H1 (cell line): ENCODE measurements at regions not wholly inside any gene's neighbourhood (a gene's known extent, or its start where the extent isn't known, plus 50 kb on each side); places are given as distances from the start of the nearest gene placed in this dataset.

Source experiments
- CTCF ChIA-PET: fragments of 300-600 bp; sonication (Branson Sonifier 250); formaldehyde crosslinking; loops from one replicate; lab custom pipeline; 2021; ENCODE audit not compliant: partially characterized antibody; lab: Charles Lee
- POLR2A ChIA-PET: fragments of 300-600 bp; sonication (Branson Sonifier 250); formaldehyde crosslinking; loops from one replicate; lab custom pipeline; 2021; ENCODE audit warnings: inconsistent platforms; ENCODE audit not compliant: partially characterized antibody; lab: Charles Lee
- DNase-seq, 2 experiments: peaks; one replicate each; pipeline versions ENCODE4 v3.0.0 to v3.0.0-alpha.2; 2010 to 2022; ENCODE audit warnings: low spot score in 2 of 2, low read depth in 1 of 2, mixed read lengths in 1 of 2
- FAIRE-seq: peaks from 2 replicates; lab custom pipeline; 2011; peaks lifted over from hg19 to GRCh38; lab: Jason Lieb, UNC
- H2AFZ ChIP-seq: 2 replicates; pipeline ENCODE4 v1.8.1; 2012; ENCODE audit warnings: low read length, inconsistent platforms
- H2AK5ac ChIP-seq: 2 replicates; pipeline ENCODE4 v1.6.1; 2013; ENCODE audit warnings: low read depth, low read length
- H2BK120ac ChIP-seq: replicated peaks from 2 replicates; pipeline ENCODE3; 2013; ENCODE audit warnings: low read depth, low read length, inconsistent platforms
- H2BK12ac ChIP-seq: 2 replicates; pipeline ENCODE4 v1.6.1; 2013; ENCODE audit warnings: low read depth, low read length
- H2BK15ac ChIP-seq: 2 replicates; pipeline ENCODE4 v1.6.1; 2013; ENCODE audit warnings: low read length
- H2BK20ac ChIP-seq: 2 replicates; pipeline ENCODE4 v1.6.1; 2013; ENCODE audit warnings: low read length
- H2BK5ac ChIP-seq: 2 replicates; pipeline ENCODE4 v1.6.1; 2013; ENCODE audit warnings: low read depth, low read length
- H3K14ac ChIP-seq: 2 replicates; pipeline ENCODE4 v1.6.1; 2013; ENCODE audit warnings: inconsistent platforms; ENCODE audit not compliant: insufficient read length
- H3K18ac ChIP-seq: 2 replicates; pipeline ENCODE4 v1.6.1; 2013; ENCODE audit warnings: low read length; ENCODE audit errors: extremely low read depth
- H3K23ac ChIP-seq: 2 replicates; pipeline ENCODE4 v1.6.1; 2013; ENCODE audit warnings: inconsistent platforms; ENCODE audit not compliant: insufficient read length
- H3K23me2 ChIP-seq: 2 replicates; pipeline ENCODE4 v1.6.1; 2013; ENCODE audit warnings: low read depth, low read length
- H3K27ac ChIP-seq: 2 replicates; pipeline ENCODE4 v1.6.1; 2011; ENCODE audit warnings: low read depth, low read length, inconsistent platforms
- H3K27me3 ChIP-seq, 4 experiments: replicated peaks in 1 of 4; 1 replicate in 1 of 4; 2 replicates in 3 of 4; pipeline versions ENCODE4 v1.6.1 to v1.8.1; 2011 to 2013; ENCODE audit warnings: low read length in 3 of 4, mild to moderate bottlenecking in 3 of 4, inconsistent platforms in 2 of 4, mixed read lengths in 2 of 4, moderate library complexity in 1 of 4; ENCODE audit not compliant: control insufficient read depth in 3 of 4, insufficient read depth in 3 of 4; ENCODE audit errors: extremely low read depth in 1 of 4
- H3K36me3 ChIP-seq, 4 experiments: 2 replicates each; pipeline versions ENCODE4 v1.6.1 to v1.8.1; 2011 to 2013; ENCODE audit warnings: mild to moderate bottlenecking in 4 of 4, low read length in 3 of 4, moderate library complexity in 2 of 4, control low read depth in 1 of 4, inconsistent platforms in 1 of 4; ENCODE audit not compliant: insufficient read depth in 4 of 4, control insufficient read depth in 2 of 4
- H3K4ac ChIP-seq: replicated peaks from 2 replicates; pipeline ENCODE3; 2013; ENCODE audit warnings: low read length, low read depth, mixed read lengths, inconsistent platforms; ENCODE audit not compliant: insufficient read length
- H3K4me1 ChIP-seq, 4 experiments: replicated peaks in 1 of 4; 1 replicate in 1 of 4; 2 replicates in 3 of 4; pipeline versions ENCODE4 v1.6.1 to v1.8.1; 2011 to 2013; ENCODE audit warnings: low read length in 3 of 4, inconsistent platforms in 2 of 4, mixed read lengths in 1 of 4; ENCODE audit not compliant: insufficient read depth in 4 of 4, control insufficient read depth in 3 of 4
- H3K4me2 ChIP-seq, 2 experiments: 2 replicates each; pipeline versions ENCODE4 v1.6.1 to v1.8.1; 2011 to 2013; ENCODE audit warnings: low read depth in 2 of 2, low read length in 2 of 2, control low read depth in 1 of 2, inconsistent platforms in 1 of 2, mild to moderate bottlenecking in 1 of 2; ENCODE audit not compliant: insufficient read depth in 1 of 2
- H3K4me3 ChIP-seq, 4 experiments: fragments of 200-600, 300-600 bp in 1 of 4; sonication (generic), shearing (Covaris generic), sonication (Bioruptor Twin) in 1 of 4; 2 replicates each; pipeline versions ENCODE4 v1.5.1 to v1.8.1; 2011 to 2016; ENCODE audit warnings: low read length in 4 of 4, low read depth in 3 of 4, control low read depth in 2 of 4, inconsistent platforms in 2 of 4, mild to moderate bottlenecking in 2 of 4, mixed read lengths in 1 of 4, moderate library complexity in 1 of 4; ENCODE audit not compliant: insufficient read depth in 2 of 4; ENCODE audit errors: extremely low read depth in 1 of 4
- H3K56ac ChIP-seq: replicated peaks from 2 replicates; pipeline ENCODE3; 2013; ENCODE audit warnings: low read depth, mild to moderate bottlenecking, mixed read lengths, low read length, inconsistent platforms; ENCODE audit not compliant: insufficient read length
- H3K79me1 ChIP-seq: 2 replicates; pipeline ENCODE4 v1.6.1; 2013; ENCODE audit warnings: low read depth, low read length, control low read depth
- H3K79me2 ChIP-seq, 2 experiments: 2 replicates each; pipeline versions ENCODE4 v1.6.1 to v1.8.1; 2012 to 2013; ENCODE audit warnings: low read length in 2 of 2, mild to moderate bottlenecking in 2 of 2, inconsistent platforms in 1 of 2; ENCODE audit not compliant: insufficient read depth in 2 of 2, control insufficient read depth in 1 of 2
- H3K9ac ChIP-seq, 4 experiments: replicated peaks in 1 of 4; 1 replicate in 1 of 4; 2 replicates in 3 of 4; pipeline versions ENCODE4 v1.6.1 to v1.8.1; 2011 to 2013; ENCODE audit warnings: low read depth in 3 of 4, low read length in 3 of 4, control low read depth in 2 of 4, mild to moderate bottlenecking in 2 of 4, moderate library complexity in 2 of 4, inconsistent platforms in 1 of 4; ENCODE audit errors: extremely low read depth in 1 of 4
- H3K9me3 ChIP-seq, 2 experiments: 2 replicates each; pipeline versions ENCODE4 v1.6.1 to v1.8.1; 2012 to 2013; ENCODE audit warnings: mild to moderate bottlenecking in 2 of 2, moderate library complexity in 2 of 2, control low read depth in 1 of 2, inconsistent platforms in 1 of 2, low read depth in 1 of 2, low read length in 1 of 2, mixed read lengths in 1 of 2; ENCODE audit not compliant: insufficient read depth in 2 of 2
- H4K20me1 ChIP-seq, 2 experiments: replicated peaks in 1 of 2; 2 replicates each; pipeline versions ENCODE3 to v1.8.1; 2011 to 2013; ENCODE audit warnings: inconsistent platforms in 2 of 2, low read length in 2 of 2, mild to moderate bottlenecking in 1 of 2; ENCODE audit not compliant: insufficient read depth in 2 of 2, control insufficient read depth in 1 of 2
- H4K5ac ChIP-seq: 2 replicates; pipeline ENCODE4 v1.6.1; 2013; ENCODE audit warnings: low read length, low read depth, mixed read lengths, inconsistent platforms; ENCODE audit not compliant: insufficient read length
- H4K8ac ChIP-seq: 2 replicates; pipeline ENCODE4 v1.8.0; 2013; ENCODE audit warnings: mild to moderate bottlenecking, moderate library complexity, low read length, inconsistent platforms; ENCODE audit not compliant: insufficient read depth; ENCODE audit errors: extremely low read depth
- H4K91ac ChIP-seq: replicated peaks from 2 replicates; pipeline ENCODE3; 2013; ENCODE audit warnings: low read length, mixed read lengths, inconsistent platforms; ENCODE audit not compliant: insufficient read length
- CHD2 ChIP-seq: IDR thresholded peaks from 2 replicates; pipeline ENCODE4 v1.6.1; 2012; ENCODE audit warnings: low read length, improper control_type of control experiment
- FOSL1 ChIP-seq: IDR thresholded peaks from 2 replicates; pipeline ENCODE4 v1.6.1; 2011; ENCODE audit warnings: mild to moderate bottlenecking, low read depth, low read length, moderate library complexity; ENCODE audit not compliant: insufficient read depth
- HDAC6 ChIP-seq: IDR thresholded peaks from one replicate; pipeline ENCODE4 v1.7.1; 2012; ENCODE audit warnings: low read depth, mild to moderate bottlenecking, inconsistent platforms, low read length, moderate library complexity
- JUND ChIP-seq: IDR thresholded peaks from 2 replicates; pipeline ENCODE4 v1.6.1; 2011; ENCODE audit warnings: mild to moderate bottlenecking, improper control_type of control experiment, low read length
- SIN3A ChIP-seq, 2 experiments: IDR thresholded peaks in 1 of 2; conservative IDR thresholded peaks in 1 of 2; 2 replicates each; pipeline ENCODE4 v1.6.1; 2011 to 2012; ENCODE audit warnings: low read length in 2 of 2, improper control_type of control experiment in 1 of 2, low read depth in 1 of 2, mild to moderate bottlenecking in 1 of 2
- SP1 ChIP-seq: IDR thresholded peaks from 2 replicates; pipeline ENCODE4 v1.6.1; 2011; ENCODE audit warnings: low read depth, low read length
- YY1 ChIP-seq: IDR thresholded peaks from 2 replicates; pipeline ENCODE4 v1.6.1; 2011; ENCODE audit warnings: low read depth, mild to moderate bottlenecking, low read length
- WGBS, 2 experiments: shearing (Covaris generic) in 1 of 2; methylation state at CpG; one replicate each; pipeline versions ENCODE4 v1.1.6 to v1.1.7; 2013 to 2015; ENCODE audit warnings: low lambda C conversion rate in 2 of 2, mixed read lengths in 2 of 2, inconsistent platforms in 1 of 2, low coverage in 1 of 2, missing lambda C conversion rate in 1 of 2; ENCODE audit not compliant: insufficient replicate concordance in 2 of 2, insufficient coverage in 1 of 2, insufficient read length in 1 of 2; ENCODE audit errors: extremely low coverage in 1 of 2, missing lambda C conversion rate in 1 of 2; 5-methylcytosine and 5-hydroxymethylcytosine counted together

DNA sequence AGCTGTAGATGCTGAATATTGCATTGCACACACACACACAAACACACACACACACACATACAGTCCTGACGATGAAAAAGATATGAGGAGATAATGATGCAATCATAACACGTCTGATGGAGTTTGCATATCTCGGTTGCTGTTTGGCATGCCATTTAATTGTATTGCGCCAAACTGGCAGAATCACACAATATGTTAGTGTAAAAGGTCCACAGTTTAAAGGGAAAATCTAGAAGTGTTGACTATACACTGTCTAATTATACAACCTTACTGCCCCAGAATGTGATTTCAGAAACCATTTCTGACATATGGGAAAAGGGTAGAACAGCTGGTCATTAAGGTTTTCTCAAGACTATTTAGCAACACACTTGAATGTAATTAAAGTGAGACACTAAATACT is 123.7 kb upstream of the PROX1 start:
- DNase-seq, result no peak
- H3K36me3 ChIP-seq, result no peaks in the 10 kb centered on the region
- TF ChIP-seq SIN3A (conservative IDR thresholded peaks at IDR 0.05 in 1 of 2, IDR thresholded peaks at IDR 0.05 in 1 of 2; ENCODE audit: low read depth in 1 of 2, low read length in 2 of 2) (no peak), YY1 (no peak), HDAC6 (no peak), CHD2 (no peak), JUND (no peak), SP1 (no peak), FOSL1 (no peak)

More for the DNA sequence above, 123.7 kb upstream of the PROX1 start:
- Histone ChIP-seq H3K4ac (no peak overlapping the region), H3K27ac (no peak overlapping the region), H2BK5ac (no peak overlapping the region), H4K5ac (no peak overlapping the region), H2BK120ac (no peak overlapping the region), H2AK5ac (no peak overlapping the region), H3K23me2 (no peaks in the 10 kb centered on the region; the same call in 1 of the 2 replicates), H3K4me3 (no peak overlapping the region), H3K27me3 (no peaks in the 10 kb centered on the region), H3K4me1 (no peaks in the 10 kb centered on the region), H4K91ac (no peak overlapping the region), H3K79me1 (no peaks in the 10 kb centered on the region), H3K14ac (no peak overlapping the region), H4K8ac (no peak overlapping the region), H2BK15ac (no peak overlapping the region), H3K18ac (no peak overlapping the region), H2BK12ac (no peak overlapping the region), H2BK20ac (no peak overlapping the region), H3K9me3 (no peaks in the 10 kb centered on the region), H3K4me2 (no peak overlapping the region), H3K9ac (no peak overlapping the region), H3K79me2 (no peaks in the 10 kb centered on the region), H3K56ac (no peak overlapping the region), H3K23ac (no peak overlapping the region), H2AFZ (no peak overlapping the region), H4K20me1 (no peaks in the 10 kb centered on the region)
- ChIA-PET POLR2A (no interaction called here), CTCF (interaction anchor here (0.6 to 1.5 kb wide), 5 partner anchors 8 to 261 kb away, joined by 3 to 4 read pairs (median 3); no protein-coding TSS in a partner anchor)
- WGBS, 2 experiments, result 89% methylated on average over 4 of the region's 4 CpGs; no CpG with 5 or more reads in 1 of the 2 experiments
- no peak for FAIRE-seq
